NB4 (cell line): ENCODE measurements at regions not wholly inside any gene's neighbourhood (a gene's known extent, or its start where the extent isn't known, plus 50 kb on each side); places are given as distances from the start of the nearest gene placed in this dataset.

Experiments used
- MYC ChIP-seq: IDR thresholded peaks from 2 replicates; pipeline ENCODE4 v1.6.1; 2011; ENCODE audit warnings: low read depth, low read length
- POLR2A ChIP-seq: IDR thresholded peaks from 2 replicates; pipeline ENCODE4 v1.6.1; 2011; ENCODE audit warnings: mild to moderate bottlenecking; ENCODE audit not compliant: insufficient read length; ENCODE audit errors: extremely low read depth
- TF ChIP-seq, protein P1 (sequence below): IDR thresholded peaks from one replicate; pipeline ENCODE4 v1.5.1; 2012; ENCODE audit warnings: low read depth, low read length
- TF ChIP-seq, protein P2 (sequence below): IDR thresholded peaks from 2 replicates; pipeline ENCODE4 v1.6.1; 2011; ENCODE audit warnings: low read depth, low read length

DNA sequence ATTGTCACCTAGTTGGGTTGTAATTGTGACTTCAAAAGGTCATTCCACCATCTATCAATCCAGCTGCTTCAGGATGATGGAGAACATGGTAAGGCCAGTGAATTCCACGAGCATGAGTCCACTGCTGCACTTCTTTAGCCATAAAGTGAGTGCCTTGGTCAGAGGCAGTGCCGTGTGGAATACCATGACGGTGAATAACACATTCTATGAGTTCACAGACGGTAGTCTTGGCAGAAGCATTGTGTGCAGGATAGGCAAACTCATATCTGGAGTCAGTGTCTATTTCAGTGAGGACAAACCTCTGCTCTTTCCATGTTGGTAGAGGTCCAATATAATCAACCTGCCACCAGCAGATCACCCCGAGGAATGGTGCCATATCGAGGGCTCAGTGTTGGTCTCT is 650.9 kb downstream of the KCNJ2 start:
- TF ChIP-seq, protein P1, sequence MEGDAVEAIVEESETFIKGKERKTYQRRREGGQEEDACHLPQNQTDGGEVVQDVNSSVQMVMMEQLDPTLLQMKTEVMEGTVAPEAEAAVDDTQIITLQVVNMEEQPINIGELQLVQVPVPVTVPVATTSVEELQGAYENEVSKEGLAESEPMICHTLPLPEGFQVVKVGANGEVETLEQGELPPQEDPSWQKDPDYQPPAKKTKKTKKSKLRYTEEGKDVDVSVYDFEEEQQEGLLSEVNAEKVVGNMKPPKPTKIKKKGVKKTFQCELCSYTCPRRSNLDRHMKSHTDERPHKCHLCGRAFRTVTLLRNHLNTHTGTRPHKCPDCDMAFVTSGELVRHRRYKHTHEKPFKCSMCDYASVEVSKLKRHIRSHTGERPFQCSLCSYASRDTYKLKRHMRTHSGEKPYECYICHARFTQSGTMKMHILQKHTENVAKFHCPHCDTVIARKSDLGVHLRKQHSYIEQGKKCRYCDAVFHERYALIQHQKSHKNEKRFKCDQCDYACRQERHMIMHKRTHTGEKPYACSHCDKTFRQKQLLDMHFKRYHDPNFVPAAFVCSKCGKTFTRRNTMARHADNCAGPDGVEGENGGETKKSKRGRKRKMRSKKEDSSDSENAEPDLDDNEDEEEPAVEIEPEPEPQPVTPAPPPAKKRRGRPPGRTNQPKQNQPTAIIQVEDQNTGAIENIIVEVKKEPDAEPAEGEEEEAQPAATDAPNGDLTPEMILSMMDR: no peak
- TF ChIP-seq, protein P2, sequence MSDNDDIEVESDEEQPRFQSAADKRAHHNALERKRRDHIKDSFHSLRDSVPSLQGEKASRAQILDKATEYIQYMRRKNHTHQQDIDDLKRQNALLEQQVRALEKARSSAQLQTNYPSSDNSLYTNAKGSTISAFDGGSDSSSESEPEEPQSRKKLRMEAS: no peak
- no peak for TF ChIP-seq POLR2A
- TF ChIP-seq MYC: no peak
